ENCODE measurements at regions not wholly inside any gene's neighbourhood (a gene's known extent, or its start where the extent isn't known, plus 50 kb on each side); places are given as distances from the start of the nearest gene placed in this dataset.

DNA sequence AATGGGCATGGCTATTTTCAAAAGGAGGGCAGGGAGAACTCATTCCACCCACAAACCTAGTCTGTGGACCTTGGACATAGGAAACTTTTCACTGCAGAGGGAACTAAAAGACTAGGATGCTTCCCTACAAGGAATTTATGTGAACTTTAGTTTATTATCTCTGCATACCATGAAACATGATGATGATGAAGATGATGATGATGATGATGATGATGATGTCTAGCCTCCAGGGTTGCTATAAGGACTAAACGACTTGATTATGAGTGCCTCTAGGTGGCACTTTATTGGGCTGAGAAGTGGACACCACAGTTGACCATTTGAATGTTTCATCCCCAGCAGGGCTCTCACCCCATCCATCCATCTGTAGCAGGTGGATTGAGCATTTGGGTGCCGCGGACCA, 260.0 kb upstream of the TCF4 start:
- Histone ChIP-seq H3K27ac (ENCODE audit: low read length) (no peak overlapping the region), H2AFZ (ENCODE audit: low read length) (no peak overlapping the region), H3K9me2 (replicated peaks; ENCODE audit: insufficient read depth, low read length) (no peaks in the 10 kb centered on the region), H3K27me3 (replicated peaks; ENCODE audit: insufficient read depth, low read length) (no peaks in the 10 kb centered on the region), H3K4me2 (ENCODE audit: low read depth, low read length) (no peak overlapping the region), H3K36me3 (replicated peaks; ENCODE audit: insufficient read depth, low read length) (no peaks in the 10 kb centered on the region), H3F3A (ENCODE audit: insufficient read depth, low read length) (no peaks in the 10 kb centered on the region), H3K9ac (ENCODE audit: low read length) (no peak overlapping the region), H3K4me3 (ENCODE audit: low read length) (no peak overlapping the region), H3K79me2 (ENCODE audit: low read length) (no peaks in the 10 kb centered on the region), H3K4me1 (ENCODE audit: low read length) (no peaks in the 10 kb centered on the region), H4K20me1 (ENCODE audit: insufficient read depth, low read length) (no peaks in the 10 kb centered on the region), H3K9me3 (replicated peaks; ENCODE audit: insufficient read depth, low read length) (no peaks in the 10 kb centered on the region)
- no peak for TF ChIP-seq CTCF (IDR thresholded peaks at IDR 0.05; ENCODE audit: low read length)
- TF ChIP-seq EZH2 (optimal IDR thresholded peaks at IDR 0.05; ENCODE audit: low read depth, low read length) = no peak
- no peak for TF ChIP-seq EZH2phosphoT487 (IDR thresholded peaks at IDR 0.05; ENCODE audit: low read length)
- no peak for DNase-seq

DNA sequence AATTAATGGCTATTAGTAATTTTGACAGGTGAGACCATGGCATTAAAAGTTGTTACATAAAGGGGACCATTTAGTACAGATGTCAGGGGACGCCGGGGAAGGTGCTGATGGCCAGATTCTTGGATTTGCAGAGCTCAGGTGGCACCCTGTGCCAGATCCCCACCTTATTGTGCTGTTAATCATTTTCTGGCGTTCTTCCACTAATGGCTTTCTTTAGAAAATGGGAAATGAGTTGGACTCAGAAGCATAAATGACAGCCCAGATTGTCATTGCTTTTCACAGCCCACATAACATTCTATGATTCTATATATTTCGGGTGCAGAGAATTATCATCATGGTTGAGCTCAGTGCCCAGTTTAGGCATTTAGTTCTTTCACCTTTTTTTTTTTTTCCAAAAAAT, 257.2 kb upstream of the TCF4 start:
- no peak overlapping the region for H2AFZ ChIP-seq (ENCODE audit: low read length)
- H3K9me3 ChIP-seq (replicated peaks; ENCODE audit: insufficient read depth, low read length) = no peaks in the 10 kb centered on the region
- H4K20me1 ChIP-seq (ENCODE audit: insufficient read depth, low read length) = no peaks in the 10 kb centered on the region
- H3K9ac ChIP-seq (ENCODE audit: low read length) = no peak overlapping the region
- H3K9me2 ChIP-seq (replicated peaks; ENCODE audit: insufficient read depth, low read length) = no peaks in the 10 kb centered on the region
- H3K79me2 ChIP-seq (ENCODE audit: low read length) = no peaks in the 10 kb centered on the region
- DNase-seq = no peak
- no peaks in the 10 kb centered on the region for H3K27me3 ChIP-seq (replicated peaks; ENCODE audit: insufficient read depth, low read length)
- H3K4me1 ChIP-seq (ENCODE audit: low read length) = no peaks in the 10 kb centered on the region
- no peaks in the 10 kb centered on the region for H3K36me3 ChIP-seq (replicated peaks; ENCODE audit: insufficient read depth, low read length)
- TF ChIP-seq EZH2 (optimal IDR thresholded peaks at IDR 0.05; ENCODE audit: low read depth, low read length) (no peak), CTCF (IDR thresholded peaks at IDR 0.05; ENCODE audit: low read length) (no peak), EZH2phosphoT487 (IDR thresholded peaks at IDR 0.05; ENCODE audit: low read length) (no peak)
- H3K4me2 ChIP-seq (ENCODE audit: low read depth, low read length) = no peak overlapping the region
- no peak overlapping the region for H3K27ac ChIP-seq (ENCODE audit: low read length)
- no peaks in the 10 kb centered on the region for H3F3A ChIP-seq (ENCODE audit: insufficient read depth, low read length)
- no peak overlapping the region for H3K4me3 ChIP-seq (ENCODE audit: low read length)

GRCh38 chr18:55844382-55844781, 256.4 kb upstream of the TCF4 start:
- H2AFZ ChIP-seq (ENCODE audit: low read length) = no peak overlapping the region
- H3K9me2 ChIP-seq (replicated peaks; ENCODE audit: insufficient read depth, low read length) = no peaks in the 10 kb centered on the region
- no peak overlapping the region for H3K27ac ChIP-seq (ENCODE audit: low read length)
- no peaks in the 10 kb centered on the region for H3K9me3 ChIP-seq (replicated peaks; ENCODE audit: insufficient read depth, low read length)
- no peaks in the 10 kb centered on the region for H3K4me1 ChIP-seq (ENCODE audit: low read length)
- TF ChIP-seq CTCF (IDR thresholded peaks at IDR 0.05; ENCODE audit: low read length) = no peak
- H4K20me1 ChIP-seq (ENCODE audit: insufficient read depth, low read length) = no peaks in the 10 kb centered on the region
- no peaks in the 10 kb centered on the region for H3K27me3 ChIP-seq (replicated peaks; ENCODE audit: insufficient read depth, low read length)
- no peak for DNase-seq
- H3K4me2 ChIP-seq (ENCODE audit: low read depth, low read length) = no peak overlapping the region
- no peaks in the 10 kb centered on the region for H3K79me2 ChIP-seq (ENCODE audit: low read length)
- no peak overlapping the region for H3K9ac ChIP-seq (ENCODE audit: low read length)
- no peak overlapping the region for H3K4me3 ChIP-seq (ENCODE audit: low read length)
- H3K36me3 ChIP-seq (replicated peaks; ENCODE audit: insufficient read depth, low read length) = no peaks in the 10 kb centered on the region
- no peaks in the 10 kb centered on the region for H3F3A ChIP-seq (ENCODE audit: insufficient read depth, low read length)

DNA sequence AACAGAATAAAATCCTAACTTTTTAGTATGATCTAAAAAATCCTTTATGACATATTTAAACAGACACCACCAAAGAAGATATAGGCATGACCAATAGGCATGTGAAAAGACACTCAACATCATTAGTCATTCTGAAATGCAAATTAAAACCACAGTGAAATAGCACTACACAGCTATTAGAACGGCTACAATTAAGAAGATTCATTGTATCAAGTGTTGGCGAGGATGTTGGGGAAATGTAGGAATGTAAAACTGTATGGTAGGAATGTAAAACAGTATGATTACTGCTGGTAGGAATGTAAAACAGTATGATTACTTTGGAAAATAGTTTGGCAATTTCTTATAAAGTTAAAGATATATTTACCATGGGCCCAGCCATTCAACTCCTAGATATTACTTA, 253.3 kb upstream of the TCF4 start:
- Histone ChIP-seq H3K79me2 (ENCODE audit: low read length) (no peaks in the 10 kb centered on the region), H3F3A (ENCODE audit: insufficient read depth, low read length) (no peaks in the 10 kb centered on the region), H3K27me3 (replicated peaks; ENCODE audit: insufficient read depth, low read length) (no peaks in the 10 kb centered on the region), H3K9me2 (replicated peaks; ENCODE audit: insufficient read depth, low read length) (no peaks in the 10 kb centered on the region), H3K27ac (ENCODE audit: low read length) (no peak overlapping the region), H3K9ac (ENCODE audit: low read length) (no peak overlapping the region), H3K4me2 (ENCODE audit: low read depth, low read length) (no peak overlapping the region), H3K9me3 (replicated peaks; ENCODE audit: insufficient read depth, low read length) (no peaks in the 10 kb centered on the region), H3K36me3 (replicated peaks; ENCODE audit: insufficient read depth, low read length) (no peaks in the 10 kb centered on the region), H2AFZ (ENCODE audit: low read length) (no peak overlapping the region), H3K4me1 (ENCODE audit: low read length) (no peaks in the 10 kb centered on the region), H3K4me3 (ENCODE audit: low read length) (no peak overlapping the region), H4K20me1 (ENCODE audit: insufficient read depth, low read length) (no peaks in the 10 kb centered on the region)
- TF ChIP-seq EZH2 (optimal IDR thresholded peaks at IDR 0.05; ENCODE audit: low read depth, low read length) (no peak), EZH2phosphoT487 (IDR thresholded peaks at IDR 0.05; ENCODE audit: low read length) (no peak), CTCF (IDR thresholded peaks at IDR 0.05; ENCODE audit: low read length) (no peak)
- no peak for DNase-seq

All from MM.1S (cell line).